NT2/D1 (cell line): ENCODE measurements at regions not wholly inside any gene's neighbourhood (a gene's known extent, or its start where the extent isn't known, plus 50 kb on each side); places are given as distances from the start of the nearest gene placed in this dataset.

ENCODE experiments used
- DNase-seq: peaks from one replicate; pipeline ENCODE4 v3.0.0-alpha.2; 2011; ENCODE audit warnings: low read depth, low spot score
- H3K27me3 ChIP-seq: 2 replicates; pipeline ENCODE4 v1.6.0; 2011; ENCODE audit warnings: mild to moderate bottlenecking; ENCODE audit not compliant: insufficient read length, insufficient read depth
- H3K36me3 ChIP-seq: 2 replicates; pipeline ENCODE4 v1.6.1; 2011; ENCODE audit warnings: mild to moderate bottlenecking, low read length, mixed read lengths; ENCODE audit not compliant: insufficient read depth, insufficient read length
- H3K4me1 ChIP-seq: 2 replicates; pipeline ENCODE4 v1.5.1; 2011; ENCODE audit not compliant: insufficient read depth, insufficient read length
- H3K4me3 ChIP-seq: 2 replicates; pipeline ENCODE4 v1.5.1; 2011; ENCODE audit warnings: low read depth; ENCODE audit not compliant: insufficient read length
- H3K9ac ChIP-seq: 2 replicates; pipeline ENCODE4 v1.6.0; 2011; ENCODE audit warnings: low read depth; ENCODE audit not compliant: insufficient read length
- H3K9me3 ChIP-seq: 2 replicates; pipeline ENCODE4 v1.5.1; 2011; ENCODE audit warnings: mild to moderate bottlenecking, low read length; ENCODE audit not compliant: insufficient read depth
- SUZ12 ChIP-seq: IDR thresholded peaks from 2 replicates; pipeline ENCODE4 v1.6.1; 2011; ENCODE audit not compliant: insufficient read length, insufficient read depth; ENCODE audit errors: extremely low read depth
- YY1 ChIP-seq: IDR thresholded peaks from 2 replicates; pipeline ENCODE4 v1.6.1; 2011; ENCODE audit not compliant: insufficient read length, insufficient read depth
- ZNF274 ChIP-seq: IDR thresholded peaks from 2 replicates; pipeline ENCODE4 v1.6.1; 2011; ENCODE audit warnings: mild to moderate bottlenecking, low read depth, low read length

GRCh38 chr10:25768167-25768566 lies 165.9 kb upstream of the MYO3A start:
- H3K4me1 ChIP-seq, result peaks cover 2% of the 10 kb centered on the region
- DNase-seq, result no peak
- H3K9me3 ChIP-seq, result peaks cover 12% of the 10 kb centered on the region; the same call in 1 of the 2 replicates
- no peak overlapping the region for H3K9ac ChIP-seq
- H3K4me3 ChIP-seq, result no peak overlapping the region
- TF ChIP-seq ZNF274 (no peak), YY1 (no peak), SUZ12 (no peak)
- peaks cover 6% of the 10 kb centered on the region for H3K27me3 ChIP-seq
- no peaks in the 10 kb centered on the region for H3K36me3 ChIP-seq

- H3K4me1 ChIP-seq, result no peaks in the 10 kb centered on the region
- TF ChIP-seq YY1 (no peak), SUZ12 (no peak), ZNF274 (no peak)
Measured at GRCh38 chr10:25778646-25779045, 155.4 kb upstream of the MYO3A start.

GRCh38 chr10:25786161-25786560 lies 147.9 kb upstream of the MYO3A start:
- Histone ChIP-seq H3K36me3 (no peaks in the 10 kb centered on the region), H3K9ac (no peak overlapping the region), H3K27me3 (no peaks in the 10 kb centered on the region), H3K4me1 (no peaks in the 10 kb centered on the region), H3K9me3 (no peaks in the 10 kb centered on the region), H3K4me3 (no peak overlapping the region)
- no peak for DNase-seq
- no peak for TF ChIP-seq SUZ12
- TF ChIP-seq YY1, result no peak
- TF ChIP-seq ZNF274, result no peak

More at GRCh38 chr10:25778646-25779045, 155.4 kb upstream of the MYO3A start:
- Histone ChIP-seq H3K9ac (no peak overlapping the region), H3K36me3 (no peaks in the 10 kb centered on the region), H3K4me3 (no peak overlapping the region), H3K9me3 (peaks cover 10% of the 10 kb centered on the region; the same call in 1 of the 2 replicates), H3K27me3 (no peaks in the 10 kb centered on the region)
- no peak for DNase-seq

GRCh38 chr10:25786899-25787298 lies 147.1 kb upstream of the MYO3A start:
- TF ChIP-seq YY1, result no peak
- no peak for TF ChIP-seq ZNF274
- TF ChIP-seq SUZ12, result no peak
- Histone ChIP-seq H3K9me3 (no peaks in the 10 kb centered on the region), H3K4me3 (no peak overlapping the region), H3K36me3 (no peaks in the 10 kb centered on the region), H3K4me1 (no peaks in the 10 kb centered on the region), H3K27me3 (no peaks in the 10 kb centered on the region), H3K9ac (no peak overlapping the region)
- DNase-seq, result no peak

- TF ChIP-seq YY1 (no peak), ZNF274 (no peak), SUZ12 (no peak)
- Histone ChIP-seq H3K36me3 (no peaks in the 10 kb centered on the region), H3K27me3 (no peaks in the 10 kb centered on the region), H3K9me3 (0 out of 2 replicates have a peak, but pooled peaks cover 10% of the 10 kb centered on the region), H3K9ac (no peak overlapping the region), H3K4me3 (no peak overlapping the region), H3K4me1 (no peaks in the 10 kb centered on the region)
- DNase-seq, result no peak
Measured at GRCh38 chr10:25797888-25798429, 136.1 kb upstream of the MYO3A start.

GRCh38 chr10:25804505-25804904 lies 129.5 kb upstream of the MYO3A start:
- H3K4me1 ChIP-seq, result no peaks in the 10 kb centered on the region
- no peak overlapping the region for H3K9ac ChIP-seq
- no peak for DNase-seq
- H3K36me3 ChIP-seq, result no peaks in the 10 kb centered on the region
- no peak for TF ChIP-seq SUZ12
- no peak for TF ChIP-seq ZNF274
- no peak for TF ChIP-seq YY1
- no peak overlapping the region for H3K4me3 ChIP-seq
- H3K27me3 ChIP-seq, result no peaks in the 10 kb centered on the region
- no peaks in the 10 kb centered on the region; the same call in 1 of the 2 replicates for H3K9me3 ChIP-seq

GRCh38 chr10:25805986-25806385 lies 128.0 kb upstream of the MYO3A start:
- Histone ChIP-seq H3K4me1 (no peaks in the 10 kb centered on the region), H3K9ac (no peak overlapping the region), H3K4me3 (no peak overlapping the region), H3K27me3 (no peaks in the 10 kb centered on the region), H3K36me3 (no peaks in the 10 kb centered on the region), H3K9me3 (no peaks in the 10 kb centered on the region; the same call in 1 of the 2 replicates)
- TF ChIP-seq SUZ12, result no peak
- DNase-seq, result no peak

GRCh38 chr10:25808372-25808771 lies 125.7 kb upstream of the MYO3A start:
- Histone ChIP-seq H3K9ac (no peak overlapping the region), H3K4me1 (no peaks in the 10 kb centered on the region), H3K27me3 (no peaks in the 10 kb centered on the region), H3K9me3 (no peaks in the 10 kb centered on the region; the same call in 1 of the 2 replicates), H3K4me3 (no peak overlapping the region), H3K36me3 (no peaks in the 10 kb centered on the region)
- no peak for DNase-seq
- TF ChIP-seq YY1 (no peak), SUZ12 (no peak), ZNF274 (no peak)
